ENCODE measurements at regions not wholly inside any gene's neighbourhood (a gene's known extent, or its start where the extent isn't known, plus 50 kb on each side); places are given as distances from the start of the nearest gene placed in this dataset.
A peak's percentile ranks its signal among the peaks of the same experiment; 100 is the strongest.

- TF ChIP-seq CTCF (conservative IDR thresholded peaks at IDR 0.05 in 1 of 2, IDR thresholded peaks at IDR 0.05 in 1 of 2; ENCODE audit: extremely low read depth in 1 of 2, insufficient read depth in 1 of 2, low read depth in 1 of 2, low read length in 2 of 2) (peak; percentile 54 to 68), EZH2 (IDR thresholded peaks at IDR 0.05; ENCODE audit: borderline replicate concordance, low read length) (no peak)
These were observed 113.3 kb upstream of the CREB5 start for GRCh38 chr7:28298870-28299518.

All from mammary epithelial cell (primary cell).